ENCODE measurements at regions not wholly inside any gene's neighbourhood (a gene's known extent, or its start where the extent isn't known, plus 50 kb on each side); places are given as distances from the start of the nearest gene placed in this dataset.

- ATAC-seq, result no peak
- Histone ChIP-seq H3K4me1 (ENCODE audit: control insufficient read depth, insufficient read depth, low read length) (peaks cover 2% of the 10 kb centered on the region), H3K4me3 (ENCODE audit: low read length) (no peak overlapping the region), H3K9me3 (ENCODE audit: control insufficient read depth, low read length) (no peaks in the 10 kb centered on the region), H3K27ac (ENCODE audit: low read length) (no peak overlapping the region), H3K27me3 (ENCODE audit: control insufficient read depth, insufficient read depth) (no peaks in the 10 kb centered on the region)
- DNase-seq, result no peak
- WGBS, result 78% methylated on average over 3 of the region's 3 CpGs
- intact Hi-C loops (cut with DNase I), result no loop called here
These were observed 188.1 kb upstream of the TMEM72 start for GRCh38 chr10:44723082-44723481.

- peak; percentile 44 to 66 (median 61) for DNase-seq
These were observed 187.4 kb upstream of the TMEM72 start for GRCh38 chr10:44723619-44724325.

GRCh38 chr10:44724415-44725174 lies 186.5 kb upstream of the TMEM72 start:
- Histone ChIP-seq H3K27me3 (ENCODE audit: control insufficient read depth, insufficient read depth) (no peaks in the 10 kb centered on the region), H3K27ac (ENCODE audit: low read length) (no peak overlapping the region), H3K4me3 (ENCODE audit: low read length) (no peak overlapping the region), H3K4me1 (ENCODE audit: control insufficient read depth, insufficient read depth, low read length) (peaks cover 2% of the 10 kb centered on the region), H3K9me3 (ENCODE audit: control insufficient read depth, low read length) (no peaks in the 10 kb centered on the region)
- DNase-seq (peak in 2 of 3 donors; percentile 40 to 41), ATAC-seq (peak in 1 of 2 donors; percentile 26)
- WGBS, result 66% methylated on average over 6 of the region's 6 CpGs
- intact Hi-C loops (cut with DNase I), result no loop called here

More at GRCh38 chr10:44723619-44724325, 187.4 kb upstream of the TMEM72 start:
- Histone ChIP-seq H3K9me3 (ENCODE audit: control insufficient read depth, low read length) (no peaks in the 10 kb centered on the region), H3K4me1 (ENCODE audit: control insufficient read depth, insufficient read depth, low read length) (peaks cover 2% of the 10 kb centered on the region), H3K27me3 (ENCODE audit: control insufficient read depth, insufficient read depth) (no peaks in the 10 kb centered on the region), H3K27ac (ENCODE audit: low read length) (no peak overlapping the region), H3K4me3 (ENCODE audit: low read length) (no peak overlapping the region)
- 50% methylated on average over 7 of the region's 7 CpGs for WGBS
- peak; percentile 75 to 80 for ATAC-seq
- intact Hi-C loops (cut with DNase I), result no loop called here

GRCh38 chr10:44725404-44725803 lies 185.7 kb upstream of the TMEM72 start:
- H3K4me3 ChIP-seq (ENCODE audit: low read length), result no peak overlapping the region
- H3K27me3 ChIP-seq (ENCODE audit: control insufficient read depth, insufficient read depth), result no peaks in the 10 kb centered on the region
- intact Hi-C loops (cut with DNase I), result no loop called here
- DNase-seq (no peak), ATAC-seq (peak; percentile 52 to 74)
- H3K4me1 ChIP-seq (ENCODE audit: control insufficient read depth, insufficient read depth, low read length), result peaks cover 2% of the 10 kb centered on the region
- H3K9me3 ChIP-seq (ENCODE audit: control insufficient read depth, low read length), result no peaks in the 10 kb centered on the region
- 78% methylated on average over 2 of the region's 2 CpGs for WGBS
- H3K27ac ChIP-seq (ENCODE audit: low read length), result no peak overlapping the region

GRCh38 chr10:44731283-44731682 lies 179.9 kb upstream of the TMEM72 start:
- Histone ChIP-seq H3K4me1 (ENCODE audit: control insufficient read depth, insufficient read depth, low read length) (no peaks in the 10 kb centered on the region), H3K9me3 (ENCODE audit: control insufficient read depth, low read length) (no peaks in the 10 kb centered on the region), H3K27me3 (ENCODE audit: control insufficient read depth, insufficient read depth) (no peaks in the 10 kb centered on the region), H3K27ac (ENCODE audit: low read length) (no peak overlapping the region), H3K4me3 (ENCODE audit: low read length) (no peak overlapping the region)
- no peak for DNase-seq
- WGBS, result 86% methylated on average over 2 of the region's 2 CpGs
- ATAC-seq, result no peak
- intact Hi-C loops (cut with DNase I), result no loop called here

GRCh38 chr10:44733501-44734488 lies 177.3 kb upstream of the TMEM72 start:
- Histone ChIP-seq H3K4me1 (ENCODE audit: control insufficient read depth, insufficient read depth, low read length) (no peaks in the 10 kb centered on the region), H3K9me3 (ENCODE audit: control insufficient read depth, low read length) (no peaks in the 10 kb centered on the region), H3K27ac (ENCODE audit: low read length) (no peak overlapping the region), H3K27me3 (ENCODE audit: control insufficient read depth, insufficient read depth) (no peaks in the 10 kb centered on the region), H3K4me3 (ENCODE audit: low read length) (no peak overlapping the region)
- intact Hi-C loops (cut with DNase I), result no loop called here
- ATAC-seq, result no peak
- no peak for DNase-seq
- WGBS, result 74% methylated on average over 5 of the region's 5 CpGs

GRCh38 chr10:44742248-44742647 lies 168.9 kb upstream of the TMEM72 start:
- Histone ChIP-seq H3K4me1 (ENCODE audit: control insufficient read depth, insufficient read depth, low read length) (no peaks in the 10 kb centered on the region), H3K4me3 (ENCODE audit: low read length) (no peak overlapping the region), H3K27me3 (ENCODE audit: control insufficient read depth, insufficient read depth) (no peaks in the 10 kb centered on the region), H3K27ac (ENCODE audit: low read length) (no peak overlapping the region), H3K9me3 (ENCODE audit: control insufficient read depth, low read length) (no peaks in the 10 kb centered on the region)
- intact Hi-C loops (cut with DNase I), result no loop called here
- no peak for DNase-seq
- no peak for ATAC-seq
- WGBS, result 68% methylated on average over 4 of the region's 4 CpGs

GRCh38 chr10:44743535-44743934 lies 167.6 kb upstream of the TMEM72 start:
- intact Hi-C loops (cut with DNase I), result no loop called here
- whole genome bisulfite sequencing, result 76% methylated on average over 1 of the region's 1 CpG
- ATAC-seq, result no peak

GRCh38 chr10:44745920-44746319 lies 165.2 kb upstream of the TMEM72 start:
- DNase-seq, result no peak
- ATAC-seq, result no peak
- intact Hi-C loops (cut with DNase I), result no loop called here
- H3K27me3 ChIP-seq (ENCODE audit: control insufficient read depth, insufficient read depth), result no peaks in the 10 kb centered on the region
- H3K9me3 ChIP-seq (ENCODE audit: control insufficient read depth, low read length), result no peaks in the 10 kb centered on the region
- H3K27ac ChIP-seq (ENCODE audit: low read length), result no peak overlapping the region
- WGBS, result 71% methylated on average over 2 of the region's 2 CpGs
- H3K4me1 ChIP-seq (ENCODE audit: control insufficient read depth, insufficient read depth, low read length), result no peaks in the 10 kb centered on the region
- no peak overlapping the region for H3K4me3 ChIP-seq (ENCODE audit: low read length)

More at GRCh38 chr10:44743535-44743934, 167.6 kb upstream of the TMEM72 start:
- H3K4me3 ChIP-seq (ENCODE audit: low read length), result no peak overlapping the region
- no peaks in the 10 kb centered on the region for H3K4me1 ChIP-seq (ENCODE audit: control insufficient read depth, insufficient read depth, low read length)
- no peak overlapping the region for H3K27ac ChIP-seq (ENCODE audit: low read length)
- DNase-seq, result no peak
- H3K27me3 ChIP-seq (ENCODE audit: control insufficient read depth, insufficient read depth), result no peaks in the 10 kb centered on the region
- H3K9me3 ChIP-seq (ENCODE audit: control insufficient read depth, low read length), result no peaks in the 10 kb centered on the region

- intact Hi-C loops (cut with DNase I), result no loop called here
- 92% methylated on average over 9 of the region's 9 CpGs for WGBS
These were observed 163.5 kb upstream of the TMEM72 start for GRCh38 chr10:44747593-44748172.

More at GRCh38 chr10:44747593-44748172, 163.5 kb upstream of the TMEM72 start:
- ATAC-seq, result no peak
- Histone ChIP-seq H3K4me1 (ENCODE audit: control insufficient read depth, insufficient read depth, low read length) (no peaks in the 10 kb centered on the region), H3K27ac (ENCODE audit: low read length) (no peak overlapping the region), H3K9me3 (ENCODE audit: control insufficient read depth, low read length) (no peaks in the 10 kb centered on the region), H3K4me3 (ENCODE audit: low read length) (no peak overlapping the region), H3K27me3 (ENCODE audit: control insufficient read depth, insufficient read depth) (no peaks in the 10 kb centered on the region)
- no peak for DNase-seq

All from right cardiac atrium (tissue), 5 donors.